H1 (cell line): ENCODE measurements at regions not wholly inside any gene's neighbourhood (a gene's known extent, or its start where the extent isn't known, plus 50 kb on each side); places are given as distances from the start of the nearest gene placed in this dataset.

Experiments used
- CTCF ChIA-PET: fragments of 300-600 bp; sonication (Branson Sonifier 250); formaldehyde crosslinking; loops from one replicate; lab custom pipeline; 2021; ENCODE audit not compliant: partially characterized antibody; lab: Charles Lee
- POLR2A ChIA-PET: fragments of 300-600 bp; sonication (Branson Sonifier 250); formaldehyde crosslinking; loops from one replicate; lab custom pipeline; 2021; ENCODE audit warnings: inconsistent platforms; ENCODE audit not compliant: partially characterized antibody; lab: Charles Lee
- DNase-seq, 2 experiments: peaks; one replicate each; pipeline versions ENCODE4 v3.0.0 to v3.0.0-alpha.2; 2010 to 2022; ENCODE audit warnings: low spot score in 2 of 2, low read depth in 1 of 2, mixed read lengths in 1 of 2
- FAIRE-seq: peaks from 2 replicates; lab custom pipeline; 2011; peaks lifted over from hg19 to GRCh38; lab: Jason Lieb, UNC
- H2AFZ ChIP-seq: 2 replicates; pipeline ENCODE4 v1.8.1; 2012; ENCODE audit warnings: low read length, inconsistent platforms
- H2AK5ac ChIP-seq: 2 replicates; pipeline ENCODE4 v1.6.1; 2013; ENCODE audit warnings: low read depth, low read length
- H2BK120ac ChIP-seq: replicated peaks from 2 replicates; pipeline ENCODE3; 2013; ENCODE audit warnings: low read depth, low read length, inconsistent platforms
- H2BK12ac ChIP-seq: 2 replicates; pipeline ENCODE4 v1.6.1; 2013; ENCODE audit warnings: low read depth, low read length
- H2BK15ac ChIP-seq: 2 replicates; pipeline ENCODE4 v1.6.1; 2013; ENCODE audit warnings: low read length
- H2BK20ac ChIP-seq: 2 replicates; pipeline ENCODE4 v1.6.1; 2013; ENCODE audit warnings: low read length
- H2BK5ac ChIP-seq: 2 replicates; pipeline ENCODE4 v1.6.1; 2013; ENCODE audit warnings: low read depth, low read length
- H3K14ac ChIP-seq: 2 replicates; pipeline ENCODE4 v1.6.1; 2013; ENCODE audit warnings: inconsistent platforms; ENCODE audit not compliant: insufficient read length
- H3K18ac ChIP-seq: 2 replicates; pipeline ENCODE4 v1.6.1; 2013; ENCODE audit warnings: low read length; ENCODE audit errors: extremely low read depth
- H3K23ac ChIP-seq: 2 replicates; pipeline ENCODE4 v1.6.1; 2013; ENCODE audit warnings: inconsistent platforms; ENCODE audit not compliant: insufficient read length
- H3K23me2 ChIP-seq: 2 replicates; pipeline ENCODE4 v1.6.1; 2013; ENCODE audit warnings: low read depth, low read length
- H3K27ac ChIP-seq: 2 replicates; pipeline ENCODE4 v1.6.1; 2011; ENCODE audit warnings: low read depth, low read length, inconsistent platforms
- H3K27me3 ChIP-seq, 4 experiments: replicated peaks in 1 of 4; 1 replicate in 1 of 4; 2 replicates in 3 of 4; pipeline versions ENCODE4 v1.6.1 to v1.8.1; 2011 to 2013; ENCODE audit warnings: low read length in 3 of 4, mild to moderate bottlenecking in 3 of 4, inconsistent platforms in 2 of 4, mixed read lengths in 2 of 4, moderate library complexity in 1 of 4; ENCODE audit not compliant: control insufficient read depth in 3 of 4, insufficient read depth in 3 of 4; ENCODE audit errors: extremely low read depth in 1 of 4
- H3K36me3 ChIP-seq, 4 experiments: 2 replicates each; pipeline versions ENCODE4 v1.6.1 to v1.8.1; 2011 to 2013; ENCODE audit warnings: mild to moderate bottlenecking in 4 of 4, low read length in 3 of 4, moderate library complexity in 2 of 4, control low read depth in 1 of 4, inconsistent platforms in 1 of 4; ENCODE audit not compliant: insufficient read depth in 4 of 4, control insufficient read depth in 2 of 4
- H3K4ac ChIP-seq: replicated peaks from 2 replicates; pipeline ENCODE3; 2013; ENCODE audit warnings: low read length, low read depth, mixed read lengths, inconsistent platforms; ENCODE audit not compliant: insufficient read length
- H3K4me1 ChIP-seq, 4 experiments: replicated peaks in 1 of 4; 1 replicate in 1 of 4; 2 replicates in 3 of 4; pipeline versions ENCODE4 v1.6.1 to v1.8.1; 2011 to 2013; ENCODE audit warnings: low read length in 3 of 4, inconsistent platforms in 2 of 4, mixed read lengths in 1 of 4; ENCODE audit not compliant: insufficient read depth in 4 of 4, control insufficient read depth in 3 of 4
- H3K4me2 ChIP-seq, 2 experiments: 2 replicates each; pipeline versions ENCODE4 v1.6.1 to v1.8.1; 2011 to 2013; ENCODE audit warnings: low read depth in 2 of 2, low read length in 2 of 2, control low read depth in 1 of 2, inconsistent platforms in 1 of 2, mild to moderate bottlenecking in 1 of 2; ENCODE audit not compliant: insufficient read depth in 1 of 2
- H3K4me3 ChIP-seq, 4 experiments: fragments of 200-600, 300-600 bp in 1 of 4; sonication (generic), shearing (Covaris generic), sonication (Bioruptor Twin) in 1 of 4; 2 replicates each; pipeline versions ENCODE4 v1.5.1 to v1.8.1; 2011 to 2016; ENCODE audit warnings: low read length in 4 of 4, low read depth in 3 of 4, control low read depth in 2 of 4, inconsistent platforms in 2 of 4, mild to moderate bottlenecking in 2 of 4, mixed read lengths in 1 of 4, moderate library complexity in 1 of 4; ENCODE audit not compliant: insufficient read depth in 2 of 4; ENCODE audit errors: extremely low read depth in 1 of 4
- H3K56ac ChIP-seq: replicated peaks from 2 replicates; pipeline ENCODE3; 2013; ENCODE audit warnings: low read depth, mild to moderate bottlenecking, mixed read lengths, low read length, inconsistent platforms; ENCODE audit not compliant: insufficient read length
- H3K79me1 ChIP-seq: 2 replicates; pipeline ENCODE4 v1.6.1; 2013; ENCODE audit warnings: low read depth, low read length, control low read depth
- H3K79me2 ChIP-seq, 2 experiments: 2 replicates each; pipeline versions ENCODE4 v1.6.1 to v1.8.1; 2012 to 2013; ENCODE audit warnings: low read length in 2 of 2, mild to moderate bottlenecking in 2 of 2, inconsistent platforms in 1 of 2; ENCODE audit not compliant: insufficient read depth in 2 of 2, control insufficient read depth in 1 of 2
- H3K9ac ChIP-seq, 4 experiments: replicated peaks in 1 of 4; 1 replicate in 1 of 4; 2 replicates in 3 of 4; pipeline versions ENCODE4 v1.6.1 to v1.8.1; 2011 to 2013; ENCODE audit warnings: low read depth in 3 of 4, low read length in 3 of 4, control low read depth in 2 of 4, mild to moderate bottlenecking in 2 of 4, moderate library complexity in 2 of 4, inconsistent platforms in 1 of 4; ENCODE audit errors: extremely low read depth in 1 of 4
- H3K9me3 ChIP-seq, 2 experiments: 2 replicates each; pipeline versions ENCODE4 v1.6.1 to v1.8.1; 2012 to 2013; ENCODE audit warnings: mild to moderate bottlenecking in 2 of 2, moderate library complexity in 2 of 2, control low read depth in 1 of 2, inconsistent platforms in 1 of 2, low read depth in 1 of 2, low read length in 1 of 2, mixed read lengths in 1 of 2; ENCODE audit not compliant: insufficient read depth in 2 of 2
- H4K20me1 ChIP-seq, 2 experiments: replicated peaks in 1 of 2; 2 replicates each; pipeline versions ENCODE3 to v1.8.1; 2011 to 2013; ENCODE audit warnings: inconsistent platforms in 2 of 2, low read length in 2 of 2, mild to moderate bottlenecking in 1 of 2; ENCODE audit not compliant: insufficient read depth in 2 of 2, control insufficient read depth in 1 of 2
- H4K5ac ChIP-seq: 2 replicates; pipeline ENCODE4 v1.6.1; 2013; ENCODE audit warnings: low read length, low read depth, mixed read lengths, inconsistent platforms; ENCODE audit not compliant: insufficient read length
- H4K8ac ChIP-seq: 2 replicates; pipeline ENCODE4 v1.8.0; 2013; ENCODE audit warnings: mild to moderate bottlenecking, moderate library complexity, low read length, inconsistent platforms; ENCODE audit not compliant: insufficient read depth; ENCODE audit errors: extremely low read depth
- H4K91ac ChIP-seq: replicated peaks from 2 replicates; pipeline ENCODE3; 2013; ENCODE audit warnings: low read length, mixed read lengths, inconsistent platforms; ENCODE audit not compliant: insufficient read length
- CHD2 ChIP-seq: IDR thresholded peaks from 2 replicates; pipeline ENCODE4 v1.6.1; 2012; ENCODE audit warnings: low read length, improper control_type of control experiment
- EP300 ChIP-seq, 2 experiments: IDR thresholded peaks; 1 replicate in 1 of 2; 2 replicates in 1 of 2; pipeline ENCODE4 v1.6.1; 2011 to 2012; ENCODE audit warnings: low read depth in 2 of 2, low read length in 2 of 2, mild to moderate bottlenecking in 2 of 2, borderline replicate concordance in 1 of 2, inconsistent platforms in 1 of 2, moderate library complexity in 1 of 2
- GABPA ChIP-seq: IDR thresholded peaks from 2 replicates; pipeline ENCODE4 v1.6.1; 2011; ENCODE audit warnings: mild to moderate bottlenecking, low read length, moderate library complexity, borderline replicate concordance; ENCODE audit not compliant: insufficient read depth
- HDAC2 ChIP-seq, 2 experiments: fragments of 300-600 bp in 1 of 2; sonication (generic) in 1 of 2; IDR thresholded peaks; 2 replicates each; pipeline ENCODE4 v1.6.1; 2011 to 2012; ENCODE audit warnings: low read depth in 2 of 2, low read length in 2 of 2, mild to moderate bottlenecking in 2 of 2, moderate library complexity in 2 of 2, borderline replicate concordance in 1 of 2, inconsistent platforms in 1 of 2
- JUN ChIP-seq: IDR thresholded peaks from 2 replicates; pipeline ENCODE4 v1.6.1; 2011; ENCODE audit warnings: low read depth, mild to moderate bottlenecking, improper control_type of control experiment, low read length
- KDM5A ChIP-seq: fragments of 200-600 bp; IDR thresholded peaks from 2 replicates; pipeline ENCODE4 v1.7.1; 2012; ENCODE audit warnings: mild to moderate bottlenecking, low read length, inconsistent platforms, mixed read lengths
- NANOG ChIP-seq: IDR thresholded peaks from 2 replicates; pipeline ENCODE4 v1.6.1; 2011; ENCODE audit warnings: low read length, low read depth, mild to moderate bottlenecking, inconsistent platforms; ENCODE audit not compliant: insufficient read depth, poor library complexity, severe bottlenecking
- SP1 ChIP-seq: IDR thresholded peaks from 2 replicates; pipeline ENCODE4 v1.6.1; 2011; ENCODE audit warnings: low read depth, low read length
- SP2 ChIP-seq: IDR thresholded peaks from 2 replicates; pipeline ENCODE4 v1.6.1; 2012; ENCODE audit warnings: mild to moderate bottlenecking, low read length, inconsistent platforms
- WGBS, 2 experiments: shearing (Covaris generic) in 1 of 2; methylation state at CpG; one replicate each; pipeline versions ENCODE4 v1.1.6 to v1.1.7; 2013 to 2015; ENCODE audit warnings: low lambda C conversion rate in 2 of 2, mixed read lengths in 2 of 2, inconsistent platforms in 1 of 2, low coverage in 1 of 2, missing lambda C conversion rate in 1 of 2; ENCODE audit not compliant: insufficient replicate concordance in 2 of 2, insufficient coverage in 1 of 2, insufficient read length in 1 of 2; ENCODE audit errors: extremely low coverage in 1 of 2, missing lambda C conversion rate in 1 of 2; 5-methylcytosine and 5-hydroxymethylcytosine counted together
- TF ChIP-seq, protein P1 (sequence below): IDR thresholded peaks from 2 replicates; pipeline ENCODE4 v1.6.1; 2012; ENCODE audit warnings: low read length, inconsistent platforms
- TF ChIP-seq, protein P2 (sequence below): IDR thresholded peaks from 2 replicates; pipeline ENCODE4 v1.6.1; 2012; ENCODE audit warnings: inconsistent platforms

DNA sequence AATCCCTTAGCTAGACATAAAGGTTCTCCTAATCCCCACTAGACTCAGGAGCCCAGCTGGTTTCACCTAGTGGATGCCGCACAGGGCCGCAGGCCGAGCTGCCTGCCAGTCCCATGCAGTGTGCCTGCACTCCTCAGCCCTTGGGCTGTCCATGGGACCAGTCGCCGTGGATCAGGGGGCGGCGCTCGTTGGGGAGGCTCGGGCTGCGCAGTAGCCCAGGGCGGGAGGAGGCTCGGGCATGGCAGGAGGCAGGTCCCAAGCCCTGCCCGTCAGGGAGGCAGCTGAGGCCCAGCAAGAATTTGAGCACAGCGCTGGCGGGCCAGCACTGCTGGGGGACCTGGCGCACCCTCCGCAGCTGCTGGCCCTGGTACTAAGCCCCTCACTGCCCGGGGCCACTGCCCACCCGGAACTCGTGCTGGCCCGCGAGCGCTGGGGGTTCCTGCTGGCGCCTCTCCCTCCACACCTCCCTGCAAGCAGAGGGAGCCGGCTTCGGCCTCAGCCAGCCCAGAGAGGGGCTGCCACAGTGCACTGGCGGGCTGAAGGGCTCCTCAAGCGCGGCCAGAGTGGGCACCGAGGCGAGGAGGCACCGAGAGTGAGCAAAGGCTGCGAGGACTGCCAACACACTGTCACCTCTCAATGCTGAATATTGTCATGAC, 307.8 kb downstream of the C6orf118 start:
- H4K91ac ChIP-seq = no peak overlapping the region
- no peak overlapping the region for H2BK5ac ChIP-seq
- H2BK120ac ChIP-seq = no peak overlapping the region
- DNase-seq (no peak), FAIRE-seq (no peak)
- H4K5ac ChIP-seq = no peak overlapping the region
- no peak overlapping the region for H3K56ac ChIP-seq
- peaks cover 5 to 13% of the 10 kb centered on the region in 2 experiments; a peak in 3 of 4 replicates for H3K9me3 ChIP-seq
- H2BK15ac ChIP-seq = no peak overlapping the region
- H3K4me2 ChIP-seq = no peak overlapping the region
- H3K4ac ChIP-seq = no peak overlapping the region
- H3K23me2 ChIP-seq = no peaks in the 10 kb centered on the region
- H3K79me2 ChIP-seq = no peaks in the 10 kb centered on the region
- no peak overlapping the region for H3K23ac ChIP-seq
- CTCF ChIA-PET = interaction anchor here (0.7 to 1.8 kb wide), 4 partner anchors 11 to 1483 kb away, joined by 3 to 6 read pairs (median 4); no protein-coding TSS in a partner anchor
- H3K4me3 ChIP-seq = no peak overlapping the region
- H3K18ac ChIP-seq = no peak overlapping the region
- no peaks in the 10 kb centered on the region for H3K4me1 ChIP-seq
- H3K14ac ChIP-seq = no peak overlapping the region
- no peak overlapping the region for H2BK20ac ChIP-seq
- no peaks in the 10 kb centered on the region for H4K20me1 ChIP-seq
- 96% methylated on average over 27 of the region's 33 CpGs; no CpG with 5 or more reads in 1 of the 2 experiments for WGBS, 2 experiments
- no peak overlapping the region for H3K27ac ChIP-seq
- H3K9ac ChIP-seq = no peak overlapping the region
- no peaks in the 10 kb centered on the region for H3K36me3 ChIP-seq
- no peak overlapping the region for H2AFZ ChIP-seq
- no peaks in the 10 kb centered on the region for H3K79me1 ChIP-seq
- H2AK5ac ChIP-seq = no peak overlapping the region
- no peak overlapping the region; the same call in 1 of the 2 replicates for H4K8ac ChIP-seq
- POLR2A ChIA-PET = no interaction called here
- no peak overlapping the region for H2BK12ac ChIP-seq
- H3K27me3 ChIP-seq = no peaks in the 10 kb centered on the region
- TF ChIP-seq KDM5A (no peak), JUN (no peak), SP2 (no peak), CHD2 (no peak), GABPA (no peak), EP300 (IDR thresholded peaks at IDR 0.05; ENCODE audit: borderline replicate concordance in 1 of 2, low read depth in 2 of 2, low read length in 2 of 2) (no peak), NANOG (no peak), HDAC2 (IDR thresholded peaks at IDR 0.05; ENCODE audit: borderline replicate concordance in 1 of 2, low read depth in 2 of 2, low read length in 2 of 2) (no peak), SP1 (no peak)
- TF ChIP-seq, protein P1, sequence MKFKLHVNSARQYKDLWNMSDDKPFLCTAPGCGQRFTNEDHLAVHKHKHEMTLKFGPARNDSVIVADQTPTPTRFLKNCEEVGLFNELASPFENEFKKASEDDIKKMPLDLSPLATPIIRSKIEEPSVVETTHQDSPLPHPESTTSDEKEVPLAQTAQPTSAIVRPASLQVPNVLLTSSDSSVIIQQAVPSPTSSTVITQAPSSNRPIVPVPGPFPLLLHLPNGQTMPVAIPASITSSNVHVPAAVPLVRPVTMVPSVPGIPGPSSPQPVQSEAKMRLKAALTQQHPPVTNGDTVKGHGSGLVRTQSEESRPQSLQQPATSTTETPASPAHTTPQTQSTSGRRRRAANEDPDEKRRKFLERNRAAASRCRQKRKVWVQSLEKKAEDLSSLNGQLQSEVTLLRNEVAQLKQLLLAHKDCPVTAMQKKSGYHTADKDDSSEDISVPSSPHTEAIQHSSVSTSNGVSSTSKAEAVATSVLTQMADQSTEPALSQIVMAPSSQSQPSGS = no peak
- TF ChIP-seq, protein P2, sequence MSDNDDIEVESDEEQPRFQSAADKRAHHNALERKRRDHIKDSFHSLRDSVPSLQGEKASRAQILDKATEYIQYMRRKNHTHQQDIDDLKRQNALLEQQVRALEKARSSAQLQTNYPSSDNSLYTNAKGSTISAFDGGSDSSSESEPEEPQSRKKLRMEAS = no peak
